Motor neuron (in vitro differentiated cells): ENCODE measurements at regions not wholly inside any gene's neighbourhood (a gene's known extent, or its start where the extent isn't known, plus 50 kb on each side); places are given as distances from the start of the nearest gene placed in this dataset.
"Not testable (repeated sequence)": the region's sequence is repeated elsewhere in the genome, so short reads cannot be mapped to it uniquely, and the experiment has no call there.

Experiments
- ATAC-seq, 8 experiments: fragments of 200-7000 bp; cut with Tn5 transposase; replicated peaks in 6 of 8; 2 replicates each; pipeline ENCODE4 v1.8.0; 2021; ENCODE audit warnings: mild to moderate bottlenecking in 8 of 8, moderate library complexity in 8 of 8
- H3K27ac ChIP-seq, 2 donors: fragments of 250-450 bp; sonication (Bioruptor Pico); 2 replicates each; pipeline ENCODE4 v1.9.0; 2021; ENCODE audit warnings: antibody characterized with exemption in 2 of 2, mild to moderate bottlenecking in 2 of 2, moderate library complexity in 1 of 2
- H3K4me1 ChIP-seq, 2 donors: fragments of 250-450 bp; sonication (Bioruptor Pico); replicated peaks in 1 of 2; 2 replicates each; pipeline ENCODE4 v1.6.1; 2021; ENCODE audit warnings: antibody characterized with exemption in 2 of 2, mild to moderate bottlenecking in 2 of 2, moderate library complexity in 1 of 2
- H3K4me3 ChIP-seq, 5 donors: fragments of 250-450 bp; sonication (Bioruptor Pico); 2 replicates each; pipeline ENCODE4 v1.9.0; 2021; ENCODE audit warnings: antibody characterized with exemption in 5 of 5, mild to moderate bottlenecking in 5 of 5, moderate library complexity in 4 of 5
- WGBS, 10 experiments: fragments of 450-650 bp; shearing (Covaris generic); methylation state at CpG; one replicate each; pipeline ENCODE4 v1.0.0; 2022; 5-methylcytosine and 5-hydroxymethylcytosine counted together
- in situ Hi-C, 9 experiments: fragments of 400-800 bp; cut with MboI; loops; one replicate each; pipeline ENCODE4 v1.15.0; 2021; ENCODE audit warnings: low sequenced_read_pairs in 9 of 9, low pct_unique_long_range_greater_than_20kb in 2 of 9; ENCODE audit not compliant: unreplicated experiment in 9 of 9

- H3K4me3 ChIP-seq, in situ Hi-C loops, H3K4me1 ChIP-seq, H3K27ac ChIP-seq, ATAC-seq: not testable (repeated sequence)
- WGBS, 10 experiments = 20 to 100% (median 93%) methylated on average over 1 to 6 of the region's 8 CpGs; no CpG with 5 or more reads in 4 of the 10 experiments
Observed at GRCh38 chr1:147348592-147348991, 106.1 kb downstream of the CHD1L start.

DNA sequence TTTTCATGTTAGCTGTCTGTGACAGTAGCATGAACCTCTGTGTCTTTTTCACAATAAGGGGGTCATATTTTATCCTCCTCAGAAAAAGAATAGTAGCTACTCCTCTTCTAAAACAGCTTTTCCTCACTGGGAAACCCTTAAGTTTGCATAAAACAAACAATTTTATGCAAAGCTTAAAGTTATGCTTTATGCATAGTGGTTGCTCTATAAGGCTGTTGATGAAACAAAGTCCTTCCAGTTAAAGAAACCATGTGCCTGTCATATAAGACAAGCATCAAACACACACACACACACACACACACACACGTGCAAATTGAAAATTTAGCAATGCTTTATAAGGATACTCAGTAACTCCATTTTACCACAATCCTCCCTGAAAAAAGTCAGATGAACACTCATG, 107.0 kb downstream of the CHD1L start:
- peak in 3 of 8 experiments; percentile 40 to 66 (median 57) for ATAC-seq
- WGBS, 10 experiments = 0 to 100% (median 78%) methylated on average over 1 of the region's 1 CpG
- Histone ChIP-seq H3K27ac (no peak overlapping the region), H3K4me1 (peaks cover 0 to 3% of the 10 kb centered on the region in 2 donors), H3K4me3 (no peak overlapping the region)
- in situ Hi-C loops = no loop called here

DNA sequence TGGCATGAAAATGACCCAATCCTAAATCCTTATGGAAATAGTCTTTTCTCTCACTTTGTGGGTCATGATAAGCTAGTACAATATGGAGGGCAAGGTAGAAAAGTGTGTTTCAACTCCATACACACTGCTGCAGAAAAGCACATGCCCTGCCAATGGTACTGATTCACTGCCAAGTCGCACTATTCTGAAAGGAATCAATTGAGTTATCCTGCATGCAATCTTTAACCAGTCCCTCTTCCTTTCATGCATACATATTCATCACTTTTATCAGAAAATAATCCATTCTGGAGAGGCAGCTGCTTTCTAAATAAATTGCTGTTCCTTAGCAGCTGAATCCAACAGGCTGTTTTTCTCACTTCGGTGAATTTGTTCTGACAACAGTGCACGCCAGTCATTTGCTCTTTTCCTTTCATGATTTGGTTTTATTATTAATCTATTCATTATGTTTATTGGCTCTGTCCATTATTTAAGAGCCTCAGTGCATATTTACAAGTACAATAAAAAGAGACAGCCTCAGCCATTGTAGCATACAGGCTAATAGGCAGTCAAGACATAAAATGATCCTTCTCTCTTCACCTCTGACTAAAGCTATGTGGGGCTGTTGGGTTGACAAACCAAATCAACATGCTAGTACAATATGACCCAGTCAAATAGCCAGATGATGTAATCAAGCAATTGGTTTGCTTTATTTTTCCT, 108.8 kb downstream of the CHD1L start:
- 0 to 84% (median 59%) methylated on average over 1 to 3 of the region's 3 CpGs; no CpG with 5 or more reads in 1 of the 10 experiments for WGBS, 10 experiments
- Histone ChIP-seq H3K27ac (no peak overlapping the region), H3K4me3 (no peak overlapping the region), H3K4me1 (peaks cover 0 to 3% of the 10 kb centered on the region in 2 donors)
- ATAC-seq = peak in 5 of 8 experiments; percentile 23 to 73 (median 44)
- in situ Hi-C loops = no loop called here

- in situ Hi-C loops = loop anchor here in 2 of 9 experiments (25.0 kb wide), 1 partner anchor 90 kb away; no protein-coding TSS in a partner anchor
- 0 to 58% (median 20%) methylated on average over 1 to 4 of the region's 4 CpGs; no CpG with 5 or more reads in 1 of the 10 experiments for WGBS, 10 experiments
- peak in 5 of 8 experiments; percentile 25 to 83 (median 75) for ATAC-seq
- peaks cover 12 to 13% of the 10 kb centered on the region in 2 donors for H3K4me1 ChIP-seq
- H3K4me3 ChIP-seq = no peak overlapping the region
- peak overlapping the region in 1 of 2 donors; percentile 46 for H3K27ac ChIP-seq
Observed at GRCh38 chr1:147377263-147378246, 135.1 kb downstream of the CHD1L start.

- WGBS, 10 experiments = 64 to 100% (median 92%) methylated on average over 1 to 3 of the region's 3 CpGs
- in situ Hi-C loops = loop anchor here in 2 of 9 experiments (25.0 kb wide), 1 partner anchor 93 kb away; no protein-coding TSS in a partner anchor
Observed at GRCh38 chr1:147379889-147380288, 137.4 kb downstream of the CHD1L start.

GRCh38 chr1:147384804-147385203, 142.3 kb downstream of the CHD1L start:
- H3K4me3 ChIP-seq = no peak overlapping the region
- peak in 1 of 8 experiments; percentile 74 for ATAC-seq
- H3K4me1 ChIP-seq = no peaks in the 10 kb centered on the region
- WGBS, 10 experiments = 0 to 61% (median 38%) methylated on average over 1 to 2 of the region's 2 CpGs; no CpG with 5 or more reads in 3 of the 10 experiments
- H3K27ac ChIP-seq = no peak overlapping the region
- in situ Hi-C loops = loop anchor here in 2 of 9 experiments (25.0 kb wide), 1 partner anchor 98 kb away; no protein-coding TSS in a partner anchor

More at GRCh38 chr1:147379889-147380288, 137.4 kb downstream of the CHD1L start:
- peaks cover 12 to 13% of the 10 kb centered on the region in 2 donors for H3K4me1 ChIP-seq
- no peak overlapping the region for H3K27ac ChIP-seq
- no peak overlapping the region for H3K4me3 ChIP-seq
- no peak for ATAC-seq

DNA sequence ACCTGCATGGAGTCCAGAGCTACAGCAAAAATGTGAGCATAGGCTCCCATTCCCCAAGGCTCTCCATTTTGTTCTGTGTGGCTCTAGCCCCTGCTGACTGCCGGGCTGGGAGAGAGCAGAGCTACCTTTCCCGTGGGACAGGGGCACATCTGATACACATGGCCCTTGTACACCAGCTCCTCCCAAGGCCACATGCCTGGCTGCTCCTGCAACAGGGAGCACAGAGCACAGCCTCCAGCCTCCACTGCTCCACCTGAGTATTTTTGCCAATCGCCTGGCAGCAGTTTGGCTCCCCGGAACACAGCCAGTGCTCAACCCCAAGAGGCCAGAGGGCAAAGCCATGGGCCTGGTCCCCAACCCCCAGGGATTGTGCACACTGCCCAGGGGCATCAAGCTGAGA, 146.5 kb downstream of the CHD1L start:
- in situ Hi-C loops = loop anchor here in 2 of 9 experiments (25.0 kb wide), 1 partner anchor 102 kb away; no protein-coding TSS in a partner anchor
- 0 to 100% (median 91%) methylated on average over 1 to 4 of the region's 4 CpGs; no CpG with 5 or more reads in 4 of the 10 experiments for WGBS, 10 experiments
- ATAC-seq = no peak

DNA sequence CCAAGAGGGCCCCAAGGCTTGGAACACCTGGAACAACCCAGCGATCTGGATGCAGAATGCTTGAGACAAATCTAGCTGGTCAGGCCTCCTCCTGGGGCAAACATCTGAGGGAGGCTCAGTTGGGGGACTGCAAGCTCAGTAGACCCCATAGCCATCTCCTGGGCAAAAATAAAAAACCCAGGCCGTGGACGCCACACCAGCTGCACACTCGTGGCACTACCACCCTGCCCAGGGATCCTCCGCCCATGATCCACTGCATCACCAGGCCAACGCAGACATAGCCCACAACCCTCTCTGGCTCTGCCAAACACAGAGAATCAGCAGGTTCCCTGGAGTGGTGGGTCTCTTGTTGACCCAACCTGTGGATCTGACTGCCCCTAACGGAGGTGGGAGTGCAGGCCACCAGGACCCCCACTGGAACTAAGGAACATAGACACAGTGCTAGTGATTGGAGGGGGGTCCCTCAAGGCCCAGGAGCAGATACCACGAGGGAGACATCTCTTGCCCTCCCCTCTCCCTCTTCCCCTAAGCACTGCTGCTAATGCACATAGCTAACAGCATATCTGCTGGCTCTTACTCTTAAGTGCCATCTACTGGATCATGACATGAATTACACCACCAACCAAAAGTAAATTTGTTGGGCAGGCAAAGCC, 147.2 kb downstream of the CHD1L start:
- ATAC-seq = peak; percentile 39 to 88 (median 70)
- in situ Hi-C loops = loop anchor here in 3 of 9 experiments (10.0 to 25.0 kb wide), 2 partner anchors 102 to 125 kb away; no protein-coding TSS in a partner anchor

More for the DNA sequence above, 146.5 kb downstream of the CHD1L start:
- Histone ChIP-seq H3K27ac (no peak overlapping the region), H3K4me3 (no peak overlapping the region), H3K4me1 (no peaks in the 10 kb centered on the region)

DNA sequence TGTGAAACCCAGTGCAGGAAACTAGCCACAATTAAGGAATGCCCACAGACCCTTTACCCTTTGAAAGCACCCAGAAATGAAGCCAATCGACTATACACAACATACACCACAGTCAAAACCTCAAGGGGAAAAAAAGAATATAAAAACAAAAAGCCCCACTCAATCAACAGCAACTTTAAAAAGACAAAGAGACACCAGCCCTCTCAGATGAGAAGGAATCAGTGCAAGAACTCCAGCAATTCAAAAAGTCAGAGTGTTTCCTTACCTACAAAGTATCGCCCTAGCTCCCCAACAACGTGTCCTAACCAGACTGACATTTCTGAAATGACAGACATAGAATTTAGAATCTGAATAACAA, 147.7 kb downstream of the CHD1L start:
- no peak overlapping the region for H3K4me3 ChIP-seq
- in situ Hi-C loops = loop anchor here in 3 of 9 experiments (10.0 to 25.0 kb wide), 2 partner anchors 103 to 125 kb away; no protein-coding TSS in a partner anchor
- H3K4me1 ChIP-seq = no peaks in the 10 kb centered on the region
- WGBS, 10 experiments = 0 to 57% (median 13%) methylated on average over 1 to 3 of the region's 3 CpGs; no CpG with 5 or more reads in 2 of the 10 experiments
- ATAC-seq = no peak
- no peak overlapping the region for H3K27ac ChIP-seq

More for the DNA sequence above, 147.2 kb downstream of the CHD1L start:
- no peaks in the 10 kb centered on the region for H3K4me1 ChIP-seq
- H3K4me3 ChIP-seq = no peak overlapping the region
- WGBS, 10 experiments = 40 to 93% (median 86%) methylated on average over 1 to 6 of the region's 8 CpGs; no CpG with 5 or more reads in 5 of the 10 experiments
- no peak overlapping the region for H3K27ac ChIP-seq

DNA sequence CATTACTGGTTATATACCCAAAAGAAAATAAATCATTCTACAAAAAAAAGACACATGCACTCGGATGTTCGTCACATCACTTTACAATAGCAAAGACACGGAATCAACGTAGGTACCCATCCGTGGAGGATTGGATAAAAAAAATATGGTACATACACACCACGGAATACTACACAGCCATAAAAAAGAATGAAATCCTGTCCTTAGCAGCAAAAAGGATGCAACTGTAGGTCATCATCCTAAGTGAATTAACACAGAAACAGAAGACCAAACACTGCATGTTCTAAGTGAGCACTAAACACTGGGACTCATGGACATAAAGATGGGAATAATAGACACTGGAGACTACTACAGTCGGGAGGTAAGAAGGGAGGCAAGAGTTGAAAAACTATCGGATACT, 148.6 kb downstream of the CHD1L start:
- no peak for ATAC-seq
- no peaks in the 10 kb centered on the region for H3K4me1 ChIP-seq
- no peak overlapping the region for H3K27ac ChIP-seq
- in situ Hi-C loops = loop anchor here in 3 of 9 experiments (10.0 to 25.0 kb wide), 2 partner anchors 104 to 126 kb away; no protein-coding TSS in a partner anchor
- no peak overlapping the region for H3K4me3 ChIP-seq
- 33 to 90% (median 80%) methylated on average over 3 to 8 of the region's 8 CpGs for WGBS, 10 experiments

DNA sequence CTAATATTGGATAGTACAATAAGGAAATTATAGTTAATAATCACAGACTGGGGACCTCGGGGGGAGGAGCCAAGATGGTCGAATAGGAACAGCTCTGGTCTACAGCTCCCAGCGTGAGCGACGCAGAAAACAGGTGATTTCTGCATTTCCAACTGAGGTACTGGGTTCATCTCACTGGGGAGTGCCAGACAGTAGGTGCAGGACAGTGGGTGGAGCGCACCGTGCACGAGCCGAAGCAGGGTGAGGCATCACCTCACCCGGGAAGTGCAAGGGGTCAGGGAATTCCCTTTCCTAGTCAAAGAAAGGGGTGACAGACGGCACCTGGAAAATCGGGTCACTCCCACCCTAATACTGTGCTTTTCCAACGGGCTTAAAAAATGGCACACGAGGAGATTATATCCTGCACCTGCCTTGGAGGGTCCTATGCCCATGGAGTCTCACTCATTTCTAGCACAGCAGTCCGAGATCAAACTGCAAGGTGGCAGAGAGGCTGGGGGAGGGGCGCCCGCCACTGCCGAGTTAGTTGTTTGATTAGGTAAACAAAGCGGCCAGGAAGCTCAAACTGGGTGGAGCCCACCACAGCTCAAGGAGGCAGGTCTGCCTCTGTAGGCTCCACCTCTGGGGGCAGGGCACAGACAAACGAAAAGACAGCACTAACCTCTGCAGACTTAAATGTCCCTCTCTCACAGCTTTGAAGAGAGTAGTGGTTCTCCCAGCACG, 138.8 kb upstream of the BCL9 start:
- 24 to 100% (median 75%) methylated on average over 1 to 18 of the region's 21 CpGs; no CpG with 5 or more reads in 2 of the 10 experiments for WGBS, 10 experiments
- ATAC-seq, in situ Hi-C loops, H3K4me1 ChIP-seq, H3K27ac ChIP-seq, H3K4me3 ChIP-seq: not testable (repeated sequence)
